ENCODE measurements at regions not wholly inside any gene's neighbourhood (a gene's known extent, or its start where the extent isn't known, plus 50 kb on each side); places are given as distances from the start of the nearest gene placed in this dataset.

- TF ChIP-seq POLR2A (IDR thresholded peaks at IDR 0.05; ENCODE audit: control extremely low read depth in 1 of 2, low read depth in 2 of 2, low read length in 2 of 2) (no peak), EP300 (IDR thresholded peaks at IDR 0.05; ENCODE audit: borderline replicate concordance in 1 of 2, low read depth in 2 of 2, low read length in 2 of 2) (no peak)
- TF ChIP-seq, protein P1, sequence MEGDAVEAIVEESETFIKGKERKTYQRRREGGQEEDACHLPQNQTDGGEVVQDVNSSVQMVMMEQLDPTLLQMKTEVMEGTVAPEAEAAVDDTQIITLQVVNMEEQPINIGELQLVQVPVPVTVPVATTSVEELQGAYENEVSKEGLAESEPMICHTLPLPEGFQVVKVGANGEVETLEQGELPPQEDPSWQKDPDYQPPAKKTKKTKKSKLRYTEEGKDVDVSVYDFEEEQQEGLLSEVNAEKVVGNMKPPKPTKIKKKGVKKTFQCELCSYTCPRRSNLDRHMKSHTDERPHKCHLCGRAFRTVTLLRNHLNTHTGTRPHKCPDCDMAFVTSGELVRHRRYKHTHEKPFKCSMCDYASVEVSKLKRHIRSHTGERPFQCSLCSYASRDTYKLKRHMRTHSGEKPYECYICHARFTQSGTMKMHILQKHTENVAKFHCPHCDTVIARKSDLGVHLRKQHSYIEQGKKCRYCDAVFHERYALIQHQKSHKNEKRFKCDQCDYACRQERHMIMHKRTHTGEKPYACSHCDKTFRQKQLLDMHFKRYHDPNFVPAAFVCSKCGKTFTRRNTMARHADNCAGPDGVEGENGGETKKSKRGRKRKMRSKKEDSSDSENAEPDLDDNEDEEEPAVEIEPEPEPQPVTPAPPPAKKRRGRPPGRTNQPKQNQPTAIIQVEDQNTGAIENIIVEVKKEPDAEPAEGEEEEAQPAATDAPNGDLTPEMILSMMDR (IDR thresholded peaks at IDR 0.05; ENCODE audit: control extremely low read depth in 1 of 3, insufficient read depth in 1 of 3, low read depth in 1 of 3, low read length in 3 of 3), result no peak
- TF ChIP-seq, protein P2, sequence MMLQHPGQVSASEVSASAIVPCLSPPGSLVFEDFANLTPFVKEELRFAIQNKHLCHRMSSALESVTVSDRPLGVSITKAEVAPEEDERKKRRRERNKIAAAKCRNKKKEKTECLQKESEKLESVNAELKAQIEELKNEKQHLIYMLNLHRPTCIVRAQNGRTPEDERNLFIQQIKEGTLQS (IDR thresholded peaks at IDR 0.05; ENCODE audit: insufficient read depth, low read depth, low read length), result no peak
Measured at GRCh38 chr5:35342664-35343063, 112.4 kb upstream of the PRLR start.

Measured in H1 (cell line).